Stimulated activated CD8-positive, alpha-beta memory T cell treated with anti-CD3 and anti-CD28 coated beads, Interleukin-4, amount 100 ng/mL, for 24 hours (primary cell): ENCODE measurements at regions not wholly inside any gene's neighbourhood (a gene's known extent, or its start where the extent isn't known, plus 50 kb on each side); places are given as distances from the start of the nearest gene placed in this dataset.

ENCODE experiments used
- DNase-seq: peaks from one replicate; pipeline ENCODE4 v3.0.0-alpha.2; 2020; ENCODE audit warnings: low read depth

DNA sequence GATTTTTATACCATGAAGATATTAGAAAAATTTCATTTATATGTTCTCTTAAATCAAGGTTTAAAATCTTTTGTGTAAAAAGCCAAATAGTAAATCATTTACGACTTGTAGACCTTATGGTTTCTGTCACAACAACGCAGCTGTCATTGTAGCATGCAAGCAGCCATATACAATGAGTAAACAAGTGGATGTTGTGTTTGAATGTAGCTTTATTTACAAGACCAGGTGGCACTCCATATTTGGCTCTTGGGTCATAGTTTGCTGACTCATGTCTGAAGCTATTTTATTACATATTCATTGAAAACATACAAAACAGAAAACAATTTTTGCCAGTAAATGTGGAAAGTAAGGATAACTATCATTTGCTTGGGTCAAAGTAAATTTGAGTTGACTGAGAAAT, 930.8 kb downstream of the SLITRK5 start:
- DNase-seq: no peak

DNA sequence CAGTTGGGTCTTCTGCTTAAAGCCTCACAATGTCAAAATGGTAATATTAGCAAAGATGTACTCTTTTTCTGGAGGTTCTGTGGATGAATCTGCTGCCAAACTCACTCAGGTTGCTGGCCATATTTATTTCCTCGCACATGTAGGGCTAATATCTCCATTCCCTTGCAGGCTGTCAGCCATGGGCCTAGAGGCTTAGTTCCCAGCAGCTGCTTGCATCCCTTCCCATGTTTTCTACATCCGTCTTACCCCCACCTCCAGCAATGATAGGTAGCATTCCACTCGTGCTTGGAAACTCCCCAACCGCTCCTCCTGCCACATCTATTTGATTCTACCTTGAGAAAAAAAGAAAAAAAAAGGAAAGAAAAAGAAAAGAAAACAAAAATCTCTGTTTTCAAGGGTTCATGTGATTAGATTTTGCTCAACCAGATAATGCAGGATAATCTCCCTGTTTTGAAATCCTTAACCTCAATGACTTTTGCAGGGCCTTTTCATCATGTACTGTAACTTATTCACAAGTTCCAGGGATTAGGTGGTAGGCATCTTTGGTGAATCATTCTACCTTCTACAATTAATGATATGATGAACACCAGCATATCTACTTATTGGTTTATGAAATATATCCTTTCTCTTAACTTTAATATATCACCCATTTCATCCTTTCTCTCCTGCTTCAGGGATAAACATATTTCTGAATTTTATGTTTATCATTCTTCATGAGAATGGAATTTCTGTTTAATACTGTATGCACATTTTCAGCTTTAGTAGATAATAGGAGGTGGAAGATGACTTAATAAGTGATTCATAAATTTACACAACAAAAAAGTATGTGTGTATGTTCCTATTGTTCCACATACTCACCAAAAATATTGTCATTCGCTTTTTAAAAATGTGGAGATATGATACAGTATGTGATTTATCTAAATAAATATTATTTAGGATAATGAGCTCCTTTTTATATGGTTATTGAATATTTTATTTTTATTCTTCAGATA, 931.9 kb downstream of the SLITRK5 start:
- no peak for DNase-seq

DNA sequence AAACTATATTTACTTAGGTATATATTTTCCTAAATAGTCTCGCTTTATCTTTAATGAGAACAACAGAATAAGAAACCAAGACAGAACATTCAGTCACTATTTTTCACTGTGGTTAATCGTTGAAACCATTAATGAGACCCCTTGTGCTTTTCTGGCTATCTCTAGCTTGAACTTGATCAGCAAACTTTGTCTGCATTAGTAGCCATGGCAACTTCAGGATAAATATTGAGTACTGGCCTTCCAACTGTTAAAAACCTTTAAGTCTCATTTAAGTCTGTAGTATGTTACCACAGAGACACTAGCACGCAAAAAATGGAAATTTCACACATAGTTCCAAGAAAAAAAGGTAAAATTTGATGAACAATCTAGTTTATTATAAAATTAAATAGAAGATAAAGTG, 946.0 kb downstream of the SLITRK5 start:
- DNase-seq: no peak

DNA sequence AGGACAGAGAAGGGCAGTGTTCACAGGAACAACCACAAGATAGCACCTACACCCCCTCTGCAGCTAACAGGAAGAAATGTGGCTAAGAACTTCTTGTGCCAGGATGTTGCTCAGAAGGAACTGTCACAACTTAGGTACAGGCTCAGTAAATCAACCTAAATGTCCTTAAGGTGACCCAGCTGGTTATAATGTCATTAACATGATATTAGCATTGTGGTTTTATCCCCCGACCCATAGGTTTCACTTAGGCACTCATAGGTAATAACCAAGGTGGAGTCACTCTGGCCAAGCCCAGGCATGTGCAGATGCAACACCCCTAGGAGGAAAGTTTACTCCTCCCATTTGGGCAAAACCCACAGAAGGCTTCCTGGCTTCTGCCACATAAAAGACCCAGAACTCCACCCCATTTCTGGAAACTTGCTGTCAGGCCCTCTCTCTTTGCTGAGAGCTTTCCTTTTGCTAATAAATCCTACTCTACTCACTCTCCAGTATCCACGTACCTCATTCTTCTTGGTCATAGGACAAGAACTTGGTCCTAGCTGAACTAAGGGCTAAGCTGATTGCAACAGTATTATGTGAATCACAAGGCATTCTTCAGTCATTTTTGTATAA, 951.3 kb downstream of the SLITRK5 start:
- no peak for DNase-seq

DNA sequence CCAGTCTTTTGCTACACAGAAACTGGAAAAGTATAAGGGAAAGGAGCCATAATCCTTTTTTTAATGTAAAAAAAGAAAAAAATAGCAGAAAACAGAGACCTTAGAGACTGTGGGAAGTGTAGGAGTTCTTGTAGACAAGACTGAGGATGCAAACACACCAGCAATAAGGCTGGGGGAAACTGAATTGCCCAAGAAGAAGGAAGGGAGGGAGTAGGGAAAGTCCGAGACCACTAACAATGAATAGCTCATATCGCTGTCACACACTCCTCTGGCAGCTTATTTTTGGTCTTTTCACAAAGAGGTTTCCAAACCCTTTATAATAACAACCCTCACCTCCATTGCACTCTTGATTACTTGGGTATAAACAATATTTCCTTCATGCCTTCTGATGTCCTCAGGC, 952.0 kb downstream of the SLITRK5 start:
- no peak for DNase-seq

DNA sequence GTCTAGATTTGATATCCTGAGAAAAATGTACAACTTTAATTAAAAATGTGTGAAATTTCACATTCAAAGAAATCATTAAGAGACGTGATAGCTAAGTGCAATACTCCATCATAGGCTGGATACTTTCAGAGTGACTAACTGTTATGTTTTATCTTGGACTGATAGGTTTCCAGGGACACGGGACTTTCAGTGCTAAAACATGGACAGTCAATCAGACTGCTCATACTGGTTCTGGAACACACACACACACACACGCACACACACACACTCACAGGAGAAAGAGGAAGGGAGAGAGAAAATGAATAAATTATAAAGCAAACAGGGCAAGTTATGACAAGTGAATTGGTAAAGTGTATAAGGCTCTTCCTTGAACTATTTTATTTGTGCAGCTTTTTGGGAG, 955.9 kb downstream of the SLITRK5 start:
- no peak for DNase-seq

DNA sequence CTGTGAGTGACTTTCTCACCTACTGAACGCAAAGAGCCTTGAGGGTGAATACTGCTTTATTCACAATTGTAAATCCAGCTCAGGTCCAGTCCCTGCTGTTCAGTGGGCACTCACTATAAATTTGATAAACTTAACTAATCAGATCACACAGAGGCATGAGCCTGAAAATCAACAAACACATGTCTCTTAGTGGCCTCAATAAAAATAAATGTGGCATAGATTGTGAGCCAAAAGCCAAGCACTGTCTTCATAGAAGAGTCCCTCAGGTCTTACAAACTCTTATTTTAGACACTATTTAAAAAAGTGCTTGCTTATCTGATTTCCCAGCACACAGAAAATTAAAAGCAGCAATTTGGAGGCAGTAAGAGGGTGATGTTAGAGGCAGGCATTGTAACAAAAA, 957.7 kb downstream of the SLITRK5 start:
- no peak for DNase-seq

DNA sequence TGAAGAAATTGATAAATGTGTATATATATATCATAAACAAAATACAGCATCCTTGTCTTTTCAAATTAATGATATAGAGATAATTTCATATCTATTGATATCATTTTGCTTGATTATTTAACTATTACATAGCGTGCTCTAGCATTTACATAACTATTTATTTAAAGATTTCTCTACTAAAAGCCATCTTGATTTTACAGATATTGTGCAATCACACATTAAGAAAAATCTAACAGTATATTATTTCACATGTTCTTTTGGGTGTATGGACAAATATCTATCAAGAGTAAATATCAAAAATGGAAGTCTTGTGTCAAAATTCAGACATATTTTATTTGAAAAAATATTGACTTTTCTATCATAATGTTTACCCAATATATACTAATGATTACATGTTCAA, 966.8 kb downstream of the SLITRK5 start:
- no peak for DNase-seq

DNA sequence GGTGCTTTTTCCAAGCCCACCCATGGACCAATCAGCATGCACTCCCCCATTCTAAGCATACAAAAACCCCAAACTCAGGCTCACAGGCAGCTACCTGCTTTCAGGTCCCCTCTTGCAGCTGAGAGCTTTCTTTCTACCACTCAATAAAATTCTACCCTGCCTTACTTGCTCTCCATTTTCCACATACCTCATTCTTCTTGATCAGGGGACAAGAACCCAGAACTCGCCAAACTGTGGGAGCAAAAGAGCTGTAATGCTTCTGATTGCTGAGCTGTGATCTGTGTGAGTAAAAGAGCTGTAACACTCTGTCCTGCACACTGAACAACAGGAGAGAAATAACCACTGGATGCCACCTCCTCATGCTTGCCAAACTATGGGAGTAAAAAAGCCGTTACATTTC, 972.1 kb downstream of the SLITRK5 start:
- no peak for DNase-seq

DNA sequence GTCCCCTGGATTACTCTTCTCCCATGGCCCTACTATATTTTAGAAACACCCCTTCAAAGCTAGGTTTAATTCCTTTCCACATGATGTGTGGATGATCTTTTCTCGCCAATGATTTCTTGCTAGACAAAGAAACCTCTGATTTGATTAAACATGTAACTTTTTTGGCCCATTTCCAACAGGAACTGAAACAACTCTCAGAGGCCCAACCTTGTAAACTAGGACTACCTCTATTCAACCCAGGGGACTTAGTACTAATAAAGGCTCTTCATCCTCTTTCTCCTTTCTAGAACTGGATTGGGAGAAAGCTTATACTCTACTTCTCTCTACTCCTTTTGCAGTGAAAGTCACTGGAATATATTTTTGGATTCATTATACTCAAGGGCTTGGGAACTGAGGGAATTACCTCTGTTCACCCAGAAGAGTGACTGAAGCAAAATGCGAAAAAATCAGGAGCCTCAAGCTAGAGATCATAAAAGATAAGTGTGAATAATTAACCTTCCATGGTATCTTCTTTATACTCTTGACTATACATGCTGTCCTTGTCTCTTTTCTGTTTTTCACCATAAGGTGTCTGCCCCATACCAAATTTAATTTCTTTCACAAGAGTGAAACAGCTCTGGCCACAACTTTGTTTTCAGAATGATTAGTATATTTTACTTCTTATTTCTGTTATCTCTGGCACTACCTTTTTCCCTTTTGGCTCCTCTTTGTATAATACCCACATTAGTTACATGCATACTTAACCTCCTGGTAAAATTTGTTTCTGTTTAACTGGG, 977.6 kb downstream of the SLITRK5 start:
- no peak for DNase-seq

DNA sequence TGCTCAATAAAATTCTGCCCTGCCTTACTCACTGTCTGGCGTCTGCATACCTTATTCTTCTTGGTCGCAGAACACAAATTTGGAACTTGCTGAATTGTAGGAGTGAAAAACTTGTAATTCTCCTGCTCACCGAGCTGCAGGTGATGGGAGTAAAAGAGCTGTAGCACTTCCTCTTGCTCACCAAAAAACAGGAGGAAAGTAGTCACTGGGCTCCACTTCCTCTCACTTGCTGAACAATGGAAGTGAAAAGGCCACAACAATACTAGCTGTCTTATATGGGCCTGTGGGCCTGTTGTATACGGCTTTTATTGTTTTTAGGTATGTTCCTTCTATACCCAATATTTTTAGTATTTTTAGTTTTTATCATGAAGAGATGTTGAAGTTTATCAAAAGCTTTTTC, 978.7 kb downstream of the SLITRK5 start:
- DNase-seq: no peak

DNA sequence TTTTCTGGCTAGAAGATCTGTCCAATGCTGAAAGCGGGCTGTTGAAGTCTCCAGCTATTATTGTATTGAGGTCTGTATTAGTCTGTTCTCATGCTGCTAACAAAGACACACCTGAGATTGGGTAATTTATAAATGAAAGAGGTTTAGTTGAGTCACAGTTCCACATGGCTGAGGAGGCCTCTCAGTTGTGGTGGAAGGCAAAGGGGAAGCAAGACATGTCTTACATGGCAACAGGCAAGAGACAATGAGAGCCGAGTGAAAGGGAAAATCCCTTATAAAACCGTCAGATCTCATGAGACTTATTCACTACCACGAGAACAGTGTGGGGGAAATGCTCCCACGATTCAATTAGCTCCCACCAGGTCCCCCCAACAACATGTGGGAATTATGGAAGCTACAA, 980.4 kb downstream of the SLITRK5 start:
- no peak for DNase-seq

DNA sequence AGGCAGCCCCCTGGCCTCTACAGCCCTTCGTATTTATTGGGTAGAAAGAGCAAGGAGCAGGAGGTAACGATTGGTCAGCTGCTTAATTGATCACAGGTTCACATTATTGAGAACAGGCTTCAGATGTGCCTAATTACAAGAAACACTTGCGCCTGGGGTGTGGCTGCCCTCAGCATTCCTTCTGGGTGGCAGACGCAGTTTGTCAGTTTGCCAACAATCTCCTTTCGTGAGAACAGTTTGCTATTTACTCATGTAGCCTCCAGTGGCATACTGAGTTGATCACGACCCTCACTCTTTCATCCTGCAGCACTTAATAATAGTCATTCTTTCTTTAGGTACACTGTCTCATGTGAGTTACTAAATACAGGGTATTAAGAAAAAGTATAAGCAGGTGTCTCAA, 985.6 kb downstream of the SLITRK5 start:
- DNase-seq: no peak

DNA sequence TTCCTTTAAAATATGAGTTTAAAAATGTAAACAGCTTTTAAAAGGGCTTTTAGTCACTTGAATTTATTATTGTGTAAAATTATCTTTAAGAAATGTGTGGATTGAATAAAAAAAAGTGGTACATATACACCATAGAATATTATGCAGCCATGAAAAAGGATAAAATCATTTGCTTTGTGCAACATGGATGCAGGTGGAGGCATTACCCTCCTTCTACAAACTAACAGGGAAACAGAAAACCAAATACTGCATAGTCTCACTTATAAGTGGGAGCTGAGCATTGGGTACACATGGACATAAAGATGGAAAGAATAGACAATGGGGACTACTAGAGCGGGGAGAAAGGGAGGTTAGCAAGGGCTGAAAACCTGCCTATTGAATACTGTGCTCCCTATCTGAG, 999.3 kb downstream of the SLITRK5 start:
- DNase-seq: no peak

DNA sequence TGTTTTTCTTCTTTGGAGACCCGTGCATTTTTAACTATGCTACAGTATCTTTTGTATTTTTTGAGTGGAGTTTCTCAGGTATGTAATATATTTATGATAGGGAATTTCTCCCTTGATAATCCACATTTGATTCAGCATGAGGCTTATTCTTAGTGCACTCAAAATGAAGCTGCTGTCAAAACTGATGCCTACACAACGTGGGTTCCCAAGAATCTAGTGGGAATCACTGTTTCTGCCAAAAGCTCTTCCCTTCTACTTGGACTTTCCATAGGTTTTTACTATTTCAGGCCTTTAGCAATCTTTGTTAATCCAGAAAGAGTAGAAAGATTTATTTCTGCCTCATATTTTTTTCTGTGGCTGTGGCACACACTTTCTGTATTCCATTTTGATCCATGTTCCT, 1003.7 kb downstream of the SLITRK5 start:
- no peak for DNase-seq

DNA sequence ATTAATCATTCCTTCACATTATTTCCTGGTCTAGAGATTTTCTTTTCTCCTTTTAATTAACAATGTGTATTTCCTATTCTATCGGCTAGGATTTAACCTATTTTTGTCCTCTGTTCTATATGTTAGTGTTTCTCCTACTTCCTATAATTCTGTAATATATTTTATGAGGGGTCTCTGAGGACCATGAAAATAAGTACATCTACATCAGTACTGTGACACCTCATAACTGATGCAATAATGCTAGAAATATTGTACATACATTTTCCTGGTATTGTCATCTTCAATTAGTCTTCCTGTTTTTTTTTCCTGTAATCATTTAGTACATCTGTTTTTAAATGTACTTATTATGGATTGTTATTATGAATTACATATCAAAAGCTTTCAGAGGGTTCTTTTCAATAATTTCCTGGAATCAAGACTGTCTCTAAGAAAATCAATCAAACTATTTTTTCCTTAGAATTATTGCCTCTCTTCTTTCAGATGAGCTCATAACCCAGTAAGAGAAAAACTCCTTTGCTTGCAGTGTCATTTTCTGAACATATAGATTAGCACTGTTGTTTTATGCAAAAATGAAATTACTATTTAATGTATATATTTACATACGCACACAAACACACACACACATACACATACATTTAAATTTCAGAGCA, 1004.3 kb downstream of the SLITRK5 start:
- no peak for DNase-seq

DNA sequence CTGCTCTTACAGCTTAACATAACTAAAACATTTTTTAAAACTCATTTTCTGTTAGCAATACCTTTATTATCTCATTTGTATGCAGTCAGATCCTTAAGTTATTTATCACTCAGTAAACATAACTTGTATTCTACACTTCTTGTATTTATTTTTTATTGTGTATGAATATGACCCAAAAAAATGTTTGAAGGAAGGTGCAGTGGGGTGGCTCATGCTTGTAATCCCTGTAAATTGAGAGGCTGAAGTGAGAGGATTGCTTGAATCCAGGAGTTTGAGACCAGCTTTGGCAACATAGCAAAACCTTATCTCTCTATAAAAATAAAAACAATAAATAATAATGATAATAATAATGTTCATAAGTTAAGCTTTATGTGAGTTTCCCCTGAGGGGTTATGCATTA, 1004.8 kb downstream of the SLITRK5 start:
- no peak for DNase-seq

DNA sequence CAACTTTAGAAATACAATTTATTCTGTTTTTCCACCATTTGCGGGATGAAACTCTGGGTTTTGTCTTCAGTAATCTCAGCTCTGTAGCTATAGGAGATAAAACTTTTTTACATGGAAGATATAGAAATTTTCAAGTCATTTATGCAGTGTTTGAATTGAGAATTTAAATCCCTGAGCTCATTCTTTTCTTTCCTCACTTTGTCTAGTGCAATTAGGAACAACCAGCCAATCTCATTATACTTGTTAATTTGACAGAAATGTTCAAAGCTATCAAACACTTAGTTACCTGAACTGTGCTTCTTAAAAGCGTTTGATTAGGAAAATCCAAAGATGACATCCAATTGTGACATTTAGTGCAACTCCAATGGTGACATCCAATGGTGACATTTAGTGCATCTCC, 1014.3 kb downstream of the SLITRK5 start:
- DNase-seq: no peak

DNA sequence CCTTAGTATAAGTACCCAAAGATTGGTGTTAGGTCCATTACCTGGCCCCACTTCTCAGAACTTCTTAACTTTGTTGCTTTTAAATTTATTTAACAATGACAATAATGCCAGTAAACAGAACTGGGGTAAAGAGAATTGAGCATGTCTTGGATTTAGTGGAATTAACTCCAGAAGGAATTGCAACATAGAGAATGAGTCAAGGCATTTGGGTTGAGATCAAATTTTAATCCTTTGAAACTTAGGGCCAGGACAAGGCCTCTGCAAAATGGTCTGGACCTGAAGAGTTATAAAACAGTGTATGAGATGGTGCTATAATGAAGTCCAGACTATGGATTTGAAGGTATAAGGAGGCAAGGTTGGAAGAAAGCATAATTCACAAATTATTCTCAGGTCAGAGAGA, 1030.4 kb downstream of the SLITRK5 start:
- DNase-seq: no peak

DNA sequence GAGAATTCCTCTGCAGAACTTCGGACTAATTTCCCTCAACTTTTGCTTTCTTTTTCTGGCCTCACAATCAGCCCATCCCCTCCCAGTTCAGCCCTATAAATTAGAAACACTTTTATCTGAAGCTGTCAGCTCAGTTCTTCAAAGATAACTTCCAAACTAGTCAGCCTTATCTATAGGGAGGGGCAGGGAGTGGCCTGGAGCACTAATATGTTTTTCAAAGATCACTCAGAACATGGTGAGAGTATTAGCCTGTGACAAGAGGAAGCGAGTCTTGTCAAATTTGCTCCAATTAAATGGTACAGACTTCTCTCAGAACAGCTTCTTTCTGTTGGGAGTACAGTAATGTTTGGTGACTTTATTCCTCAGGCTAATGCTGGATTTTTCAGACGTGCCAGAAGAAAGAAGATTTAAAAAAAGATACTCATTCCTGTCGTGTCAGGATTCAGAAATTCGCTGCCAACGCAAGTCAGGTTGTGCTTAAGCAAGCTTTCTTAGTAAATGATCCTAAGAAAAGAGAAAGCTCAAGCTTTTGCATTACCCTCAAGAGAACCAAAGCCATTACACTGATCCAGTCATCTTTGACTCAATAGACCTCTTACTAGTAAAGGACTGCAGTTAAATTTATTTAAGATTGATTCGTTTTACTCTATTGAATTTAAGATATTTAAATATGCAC, 1033.6 kb downstream of the SLITRK5 start:
- no peak for DNase-seq

DNA sequence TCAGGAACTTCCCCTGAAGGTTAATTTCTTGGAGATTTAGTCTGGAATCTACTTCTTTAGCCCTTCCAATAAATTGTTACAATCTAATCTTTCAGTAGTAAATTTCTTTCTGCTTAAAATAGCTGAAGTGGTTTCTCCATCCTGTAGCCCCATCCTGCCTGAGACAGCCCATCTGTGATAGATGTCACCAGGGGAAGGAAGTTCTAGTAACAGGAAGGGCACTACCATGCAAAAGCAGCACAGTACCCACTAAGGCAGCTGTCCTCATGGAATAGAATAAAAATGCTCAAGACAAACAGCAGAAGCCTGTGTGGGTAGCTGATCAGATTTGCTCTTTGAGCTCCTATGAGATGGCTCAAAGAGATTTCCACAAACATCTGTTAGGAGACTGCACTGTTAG, 1036.5 kb downstream of the SLITRK5 start:
- no peak for DNase-seq

DNA sequence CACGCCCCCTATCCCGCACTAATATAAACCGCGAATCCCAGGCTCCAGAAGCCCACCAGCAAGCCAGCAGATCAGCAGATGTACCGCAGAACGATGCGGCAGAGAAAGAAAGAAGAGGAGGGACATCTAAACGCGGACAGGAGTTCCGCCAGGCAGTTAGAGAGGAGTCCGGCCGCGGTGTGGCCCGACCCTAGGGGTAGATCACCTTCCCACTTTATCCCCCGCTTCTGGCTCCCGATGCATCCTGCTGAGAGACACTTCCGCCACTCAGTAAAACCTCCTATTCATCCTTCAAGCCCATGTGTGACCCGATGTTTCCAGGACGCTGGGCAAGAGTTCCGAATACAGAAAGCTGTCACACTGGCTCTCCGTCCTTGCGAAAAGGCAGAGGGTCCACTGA, 1046.8 kb downstream of the SLITRK5 start:
- DNase-seq: no peak
